GM20431 (cell line): ENCODE measurements at regions not wholly inside any gene's neighbourhood (a gene's known extent, or its start where the extent isn't known, plus 50 kb on each side); places are given as distances from the start of the nearest gene placed in this dataset.

Source experiments
- in situ Hi-C: fragments of 300-500 bp; cut with MseI, MboI; formaldehyde crosslinking; loops from one replicate; pipeline ENCODE4 v1.15.0; 2020; ENCODE audit warnings: low sequenced_read_pairs; ENCODE audit not compliant: unreplicated experiment

DNA sequence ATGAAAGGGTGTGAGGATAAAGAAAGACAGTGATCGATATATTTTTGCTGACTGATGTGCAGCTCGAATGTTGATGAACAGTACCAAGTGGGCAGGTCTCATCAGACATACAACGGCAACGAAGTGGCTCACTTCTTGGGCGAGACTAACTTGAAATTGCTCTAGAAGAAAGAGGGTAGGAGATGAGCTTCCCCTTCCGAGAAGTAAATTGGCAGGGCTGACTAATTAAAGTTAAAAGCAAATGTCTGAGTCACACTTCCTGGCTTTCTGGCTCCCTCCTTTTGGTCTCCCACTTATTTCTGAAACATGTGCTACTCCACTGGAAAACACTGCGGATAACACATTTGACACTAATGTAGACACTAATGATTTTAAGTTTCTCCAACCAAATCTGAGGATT is 228.3 kb downstream of the ABHD5 start:
- in situ Hi-C loops: no loop called here

GRCh38 chr3:43921056-43921648 is 230.4 kb downstream of the ABHD5 start:
- in situ Hi-C loops: no loop called here

DNA sequence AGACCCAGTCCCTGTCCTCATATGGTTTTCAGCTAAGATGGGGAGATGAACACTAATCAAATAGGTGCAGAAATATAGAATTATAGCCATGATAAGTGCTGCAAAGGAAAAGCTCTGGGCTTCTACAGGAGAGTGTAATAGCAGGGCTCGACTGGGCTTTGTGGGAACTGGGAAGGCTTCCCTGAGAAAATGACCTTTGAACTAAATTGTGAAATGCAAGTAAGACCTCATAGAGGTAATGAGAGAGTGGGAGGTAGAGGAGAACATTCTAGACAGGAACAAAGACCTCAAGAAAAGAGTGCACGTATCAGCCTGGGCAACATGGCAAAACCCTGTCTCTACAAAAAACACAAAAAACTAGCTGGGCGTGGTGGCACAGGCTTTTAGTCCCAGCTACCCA is 231.6 kb downstream of the ABHD5 start:
- in situ Hi-C loops: no loop called here

DNA sequence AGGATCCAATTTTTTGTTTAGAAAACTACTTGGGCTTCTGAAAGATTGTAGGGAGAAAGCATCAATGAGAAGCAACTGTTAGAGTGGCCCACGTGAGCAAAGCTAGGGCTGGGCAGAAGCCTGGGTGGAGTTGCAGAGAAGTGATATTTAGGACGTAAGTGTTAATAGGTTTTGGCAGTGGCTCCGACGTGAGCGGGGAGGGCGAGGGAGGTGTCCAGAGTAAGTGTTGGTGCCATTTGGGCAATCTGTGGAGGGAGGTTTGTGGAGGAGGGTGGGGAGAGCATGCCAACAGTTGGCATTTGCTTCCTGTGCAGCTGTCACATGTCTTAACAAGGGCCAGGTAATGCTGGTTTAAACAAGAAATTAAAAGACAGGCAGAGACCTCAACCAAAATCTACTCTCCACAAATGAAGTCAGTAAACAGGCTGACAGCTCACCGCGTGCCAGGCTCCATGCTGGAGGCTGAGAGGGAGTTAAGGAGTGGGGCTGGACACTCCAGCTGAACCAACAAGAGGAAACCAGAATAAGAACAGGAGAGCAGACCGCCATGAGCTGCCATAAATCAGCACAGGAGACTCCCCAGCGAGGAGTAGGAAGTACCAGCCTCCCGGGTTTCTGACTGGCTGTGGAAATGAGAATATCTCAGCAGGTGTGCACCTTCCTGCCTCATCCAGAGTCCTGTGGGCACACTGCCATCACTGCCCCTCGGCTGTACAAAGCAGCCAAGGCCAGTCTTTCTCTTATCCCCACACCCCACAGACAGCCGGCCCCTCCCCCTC is 232.6 kb downstream of the ABHD5 start:
- in situ Hi-C loops: no loop called here

- in situ Hi-C loops: no loop called here
Measured at GRCh38 chr3:43926055-43926454, 235.3 kb downstream of the ABHD5 start.

DNA sequence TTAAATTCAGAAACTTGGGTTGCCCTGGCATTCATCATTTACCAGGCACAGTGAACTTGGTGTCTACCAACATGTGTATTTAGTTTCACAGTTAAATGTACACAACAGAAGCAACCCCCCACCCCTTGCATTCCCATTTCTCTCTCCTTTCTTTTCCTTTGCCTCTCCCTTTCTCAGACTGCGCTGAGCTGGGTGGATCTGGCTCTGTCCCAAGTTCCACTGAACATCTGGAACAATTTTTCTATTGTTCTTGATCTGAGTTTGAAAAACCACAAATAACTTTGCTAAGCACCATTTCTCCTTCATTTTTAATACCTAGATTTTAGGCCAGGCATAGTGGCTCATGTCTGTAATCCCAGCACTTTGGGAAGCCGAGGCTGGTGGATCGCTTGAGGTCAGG is 242.2 kb downstream of the ABHD5 start:
- in situ Hi-C loops: no loop called here

GRCh38 chr3:43948013-43948412 is 257.3 kb downstream of the ABHD5 start:
- in situ Hi-C loops: no loop called here

DNA sequence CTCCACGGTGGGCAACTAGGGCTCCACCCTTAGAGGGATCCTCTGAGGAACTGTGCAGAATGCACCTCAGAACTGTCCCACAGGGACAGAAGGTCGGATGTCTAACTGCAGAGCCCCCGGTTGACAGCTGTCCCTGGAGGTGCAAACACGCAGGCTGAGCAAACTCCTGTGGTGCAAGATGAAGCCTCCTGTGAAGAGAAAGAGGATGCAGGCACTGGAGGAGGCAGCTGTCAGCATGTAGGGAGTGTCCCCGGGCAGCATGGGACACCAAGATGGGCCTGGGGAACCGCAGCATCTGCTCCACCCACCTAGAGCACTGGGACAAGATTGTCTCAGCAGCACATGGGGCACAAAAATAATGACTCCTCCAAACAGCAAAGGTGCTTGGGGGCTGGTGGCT is 258.9 kb downstream of the ABHD5 start:
- in situ Hi-C loops: no loop called here

GRCh38 chr3:43950775-43951174 is 260.0 kb downstream of the ABHD5 start:
- in situ Hi-C loops: no loop called here

DNA sequence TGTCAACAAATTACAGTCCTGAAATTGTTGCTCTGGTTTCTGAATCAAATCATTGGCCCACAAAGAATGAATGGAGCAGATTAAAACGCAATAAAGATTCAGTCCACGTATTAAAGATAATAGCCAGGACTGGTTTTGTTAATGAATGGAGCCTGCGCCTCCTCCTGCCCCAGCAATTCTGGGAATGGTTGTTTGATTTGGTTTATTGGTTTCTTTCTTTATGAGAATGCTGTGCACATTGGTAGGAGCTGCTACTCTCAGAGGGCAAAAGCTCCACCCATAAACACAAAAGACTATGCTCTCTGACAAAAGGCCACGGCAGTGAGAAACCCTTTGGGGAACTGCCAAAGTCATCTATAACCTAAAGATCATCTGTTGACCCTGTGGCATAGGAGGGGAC is 261.1 kb downstream of the ABHD5 start:
- in situ Hi-C loops: no loop called here

DNA sequence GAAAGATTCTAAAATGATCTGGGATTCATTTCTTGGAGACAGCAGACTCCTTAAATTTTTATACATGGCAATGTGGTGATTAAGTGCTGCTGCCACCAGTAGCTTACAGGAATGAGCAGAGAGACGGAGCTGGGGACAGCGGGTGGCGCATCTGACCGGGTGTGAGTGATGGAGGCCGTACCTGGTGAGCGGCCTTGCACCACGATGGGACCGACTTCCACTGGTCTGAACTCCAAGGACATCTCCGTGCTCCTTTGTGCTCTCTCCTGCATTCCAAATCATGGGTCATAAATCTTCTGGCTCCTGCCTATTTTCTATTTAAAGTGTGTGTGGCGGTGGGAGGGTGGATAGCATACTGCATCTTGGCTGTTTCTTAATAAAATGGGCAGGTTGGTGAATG is 262.6 kb downstream of the ABHD5 start:
- in situ Hi-C loops: no loop called here

DNA sequence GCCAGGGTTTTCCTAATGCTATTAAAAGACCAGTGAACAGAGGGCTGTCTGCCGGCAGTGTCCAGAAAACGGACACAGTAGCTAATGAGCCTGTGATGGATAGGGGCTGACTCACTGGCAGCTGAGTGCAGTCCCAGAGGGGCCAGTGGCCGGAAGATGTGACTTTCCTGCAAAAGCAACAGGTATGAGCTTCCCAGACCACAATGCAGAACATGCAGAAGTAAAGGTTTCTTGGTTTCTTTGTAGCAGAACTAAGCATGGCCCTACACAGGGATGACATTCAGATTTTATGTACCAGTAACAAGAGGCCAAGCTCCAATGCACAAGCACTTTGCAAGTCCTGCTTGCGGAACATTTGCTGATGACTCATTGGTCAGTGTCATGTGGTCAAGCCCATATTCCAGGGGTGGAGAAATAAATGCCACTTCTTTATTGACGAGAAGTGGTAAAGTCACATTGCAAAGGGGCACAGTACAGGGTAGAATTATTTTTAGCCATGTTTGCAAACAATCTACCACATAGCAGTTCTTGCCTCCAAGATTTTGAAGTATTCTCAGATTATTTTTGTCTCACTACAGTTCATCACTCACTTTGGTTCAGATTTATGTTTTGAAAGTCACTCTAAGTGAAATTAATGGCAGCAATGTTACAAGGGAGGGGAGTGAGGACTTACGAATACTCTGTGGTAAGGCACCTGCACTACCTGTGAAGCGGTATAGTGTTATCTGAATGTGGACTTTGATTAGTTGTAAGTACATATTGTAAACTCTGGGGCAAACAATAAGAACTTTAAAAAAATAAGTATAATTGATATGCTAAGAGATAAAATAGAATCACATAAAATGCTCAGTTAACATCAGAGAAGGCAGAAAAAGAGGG is 263.3 kb downstream of the ABHD5 start:
- in situ Hi-C loops: no loop called here

- in situ Hi-C loops: no loop called here
Measured at GRCh38 chr3:43956945-43957344, 266.2 kb downstream of the ABHD5 start.

DNA sequence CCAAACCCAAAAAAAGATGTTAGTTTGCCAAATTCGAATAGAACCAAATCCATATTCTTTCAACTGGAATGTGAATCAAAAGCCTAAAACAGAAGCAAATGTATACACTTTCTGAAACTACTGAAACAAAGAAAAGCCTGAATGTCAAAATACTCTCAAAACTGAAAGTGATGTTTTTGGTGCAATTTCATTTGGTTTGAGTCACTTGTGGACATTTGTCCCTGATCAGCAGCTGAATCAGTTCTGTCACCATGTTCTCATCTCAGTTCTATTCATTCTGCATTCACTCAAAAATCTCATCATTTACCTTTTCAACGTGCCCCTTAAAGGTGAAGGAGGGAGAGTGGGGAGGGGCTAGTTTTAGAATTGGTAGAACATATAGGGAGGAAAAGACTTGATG is 266.8 kb downstream of the ABHD5 start:
- in situ Hi-C loops: no loop called here

GRCh38 chr3:43958005-43958770 is 267.4 kb downstream of the ABHD5 start:
- in situ Hi-C loops: no loop called here

GRCh38 chr3:43958973-43959372 is 268.2 kb downstream of the ABHD5 start:
- in situ Hi-C loops: no loop called here

GRCh38 chr3:43959498-43960447 is 269.0 kb downstream of the ABHD5 start:
- in situ Hi-C loops: no loop called here

GRCh38 chr3:43960448-43960840 is 269.7 kb downstream of the ABHD5 start:
- in situ Hi-C loops: no loop called here

DNA sequence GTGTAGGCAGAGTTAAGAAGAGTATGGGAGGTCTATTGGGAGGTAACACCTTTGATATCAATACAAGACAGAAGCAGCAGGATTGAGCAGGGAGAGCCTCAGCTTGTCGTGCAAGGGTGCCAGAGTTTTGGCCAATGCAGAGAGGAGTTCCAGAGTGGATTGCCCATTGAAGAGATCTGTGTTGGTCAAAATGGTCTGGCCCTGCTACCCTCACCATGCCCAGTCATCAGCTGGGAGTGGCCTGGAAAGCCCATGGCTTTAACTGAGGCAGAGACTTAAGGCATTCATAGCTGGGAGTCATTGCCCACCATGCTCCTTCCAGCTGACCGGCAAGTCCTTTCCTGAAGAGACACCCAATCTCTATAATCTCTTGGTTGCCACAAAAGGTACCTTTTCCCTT is 271.3 kb downstream of the ABHD5 start:
- in situ Hi-C loops: no loop called here
